ENCODE measurements at regions not wholly inside any gene's neighbourhood (a gene's known extent, or its start where the extent isn't known, plus 50 kb on each side); places are given as distances from the start of the nearest gene placed in this dataset.
"Not testable (repeated sequence)": the region's sequence is repeated elsewhere in the genome, so short reads cannot be mapped to it uniquely, and the experiment has no call there.

GRCh38 chr9:749716-750115 is 91.8 kb upstream of the DMRT1 start:
- DNase-seq: no peak

- no peak for DNase-seq
These were observed 91.1 kb upstream of the DMRT1 start for GRCh38 chr9:750249-750967.

GRCh38 chr9:751137-752051 is 90.1 kb upstream of the DMRT1 start:
- DNase-seq: no peak

GRCh38 chr9:752201-752600 is 89.3 kb upstream of the DMRT1 start:
- no peak for DNase-seq

GRCh38 chr9:752681-753200 is 88.8 kb upstream of the DMRT1 start:
- DNase-seq: no peak

- DNase-seq: not testable (repeated sequence)
These were observed 87.8 kb upstream of the DMRT1 start for GRCh38 chr9:753734-754133.

GRCh38 chr9:754150-754931 is 87.2 kb upstream of the DMRT1 start:
- DNase-seq: no peak

- DNase-seq: no peak
These were observed 85.8 kb upstream of the DMRT1 start for GRCh38 chr9:755454-756381.

GRCh38 chr9:757246-757881 is 84.1 kb upstream of the DMRT1 start:
- peak; percentile 5 for DNase-seq

GRCh38 chr9:758146-758545 is 83.4 kb upstream of the DMRT1 start:
- no peak for DNase-seq

GRCh38 chr9:759541-759940 is 82.0 kb upstream of the DMRT1 start:
- no peak for DNase-seq

GRCh38 chr9:759983-760736 is 81.3 kb upstream of the DMRT1 start:
- DNase-seq: no peak

- DNase-seq: no peak
These were observed 80.2 kb upstream of the DMRT1 start for GRCh38 chr9:761176-761792.

GRCh38 chr9:761793-762560 is 79.5 kb upstream of the DMRT1 start:
- no peak for DNase-seq

- no peak for DNase-seq
These were observed 77.8 kb upstream of the DMRT1 start for GRCh38 chr9:763692-764091.

- no peak for DNase-seq
These were observed 77.4 kb upstream of the DMRT1 start for GRCh38 chr9:764105-764524.

- DNase-seq: no peak
These were observed 76.5 kb upstream of the DMRT1 start for GRCh38 chr9:764986-765385.

GRCh38 chr9:767061-767561 is 74.4 kb upstream of the DMRT1 start:
- DNase-seq: not testable (repeated sequence)

GRCh38 chr9:776086-776485 is 65.4 kb upstream of the DMRT1 start:
- no peak for DNase-seq

Data from NCI-H1105 (cell line).